Suprapubic skin (tissue), 4 donors: ENCODE measurements at regions not wholly inside any gene's neighbourhood (a gene's known extent, or its start where the extent isn't known, plus 50 kb on each side); places are given as distances from the start of the nearest gene placed in this dataset.

Source experiments
- DNase-seq, 2 donors: peaks; one replicate each; pipeline ENCODE4 v3.0.0-alpha.2; 2019; ENCODE audit warnings: low spot score in 2 of 2
- H3K27ac ChIP-seq: fragments of 200-600 bp; sonication (generic); one replicate; pipeline ENCODE4 v1.5.1; 2019
- H3K27me3 ChIP-seq: fragments of 200-600 bp; sonication (generic); one replicate; pipeline ENCODE4 v1.5.1; 2019
- H3K36me3 ChIP-seq: fragments of 200-600 bp; sonication (generic); one replicate; pipeline ENCODE4 v1.5.1; 2019
- H3K4me1 ChIP-seq: fragments of 200-600 bp; sonication (generic); one replicate; pipeline ENCODE4 v1.5.1; 2019
- H3K4me3 ChIP-seq: fragments of 200-600 bp; sonication (generic); one replicate; pipeline ENCODE4 v1.5.1; 2019; ENCODE audit warnings: mild to moderate bottlenecking
- H3K9me3 ChIP-seq: fragments of 200-600 bp; sonication (generic); one replicate; pipeline ENCODE4 v1.5.1; 2019
- CTCF ChIP-seq, 2 donors: fragments of 200-600 bp in 1 of 2; fragments of 450-650 bp in 1 of 2; sonication (generic) in 1 of 2; IDR thresholded peaks; one replicate each; pipeline ENCODE4 v1.5.1; 2016 to 2019; ENCODE audit warnings: antibody characterized with exemption in 2 of 2, mild to moderate bottlenecking in 1 of 2, moderate library complexity in 1 of 2
- EP300 ChIP-seq: sonication (generic); formaldehyde crosslinking; IDR thresholded peaks from one replicate; pipeline ENCODE4 v1.6.1; 2017; ENCODE audit warnings: antibody characterized with exemption
- POLR2A ChIP-seq, 2 donors: fragments of 450-650 bp; IDR thresholded peaks; one replicate each; pipeline ENCODE4 v1.6.1; 2017; ENCODE audit warnings: antibody characterized with exemption in 2 of 2, mild to moderate bottlenecking in 2 of 2, moderate library complexity in 2 of 2
- POLR2AphosphoS5 ChIP-seq, 3 donors: sonication (generic); formaldehyde crosslinking; IDR thresholded peaks; one replicate each; pipeline ENCODE4 v1.6.1; 2017; ENCODE audit warnings: antibody characterized with exemption in 3 of 3
- WGBS: methylation state at CpG from one replicate; pipeline ENCODE4 v1.1.5; 2018; 5-methylcytosine and 5-hydroxymethylcytosine counted together

DNA sequence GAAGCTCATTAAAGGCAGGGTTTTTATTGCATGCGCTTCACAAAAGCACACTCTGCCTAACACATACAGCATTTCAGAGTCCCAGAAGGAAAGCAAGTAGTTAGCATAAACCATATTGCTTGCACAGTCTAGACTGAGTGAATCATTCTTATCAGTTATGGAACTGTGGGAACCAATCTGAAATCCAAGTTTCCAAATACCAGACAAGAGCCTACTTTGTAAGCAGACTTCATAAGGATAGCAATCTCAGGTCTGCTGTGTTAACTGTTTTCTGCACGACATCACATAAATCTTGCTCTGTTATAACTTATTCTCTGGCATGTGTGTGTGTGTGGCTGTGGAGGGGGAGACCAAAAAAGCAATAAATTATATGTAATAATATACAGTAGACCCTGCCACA is 608.1 kb upstream of the REG3G start:
- no peaks in the 10 kb centered on the region for H3K36me3 ChIP-seq
- 27% methylated on average over 2 of the region's 2 CpGs for WGBS
- no peaks in the 10 kb centered on the region for H3K4me1 ChIP-seq
- H3K4me3 ChIP-seq, result no peak overlapping the region
- DNase-seq, result no peak
- no peaks in the 10 kb centered on the region for H3K27me3 ChIP-seq
- H3K9me3 ChIP-seq, result peaks cover 4% of the 10 kb centered on the region
- no peak overlapping the region for H3K27ac ChIP-seq
- TF ChIP-seq CTCF (IDR thresholded peaks at IDR 0.05) (no peak), POLR2A (IDR thresholded peaks at IDR 0.05) (no peak), EP300 (no peak), POLR2AphosphoS5 (IDR thresholded peaks at IDR 0.05) (no peak)

GRCh38 chr2:78418021-78418420 is 607.5 kb upstream of the REG3G start:
- Histone ChIP-seq H3K27me3 (no peaks in the 10 kb centered on the region), H3K36me3 (no peaks in the 10 kb centered on the region), H3K27ac (no peak overlapping the region), H3K4me1 (no peaks in the 10 kb centered on the region), H3K9me3 (peaks cover 4% of the 10 kb centered on the region), H3K4me3 (no peak overlapping the region)
- no peak for DNase-seq
- 19% methylated on average over 2 of the region's 2 CpGs for WGBS
- no peak for TF ChIP-seq POLR2AphosphoS5 (IDR thresholded peaks at IDR 0.05)
- TF ChIP-seq CTCF (IDR thresholded peaks at IDR 0.05), result no peak
- no peak for TF ChIP-seq POLR2A (IDR thresholded peaks at IDR 0.05)
- TF ChIP-seq EP300, result no peak

DNA sequence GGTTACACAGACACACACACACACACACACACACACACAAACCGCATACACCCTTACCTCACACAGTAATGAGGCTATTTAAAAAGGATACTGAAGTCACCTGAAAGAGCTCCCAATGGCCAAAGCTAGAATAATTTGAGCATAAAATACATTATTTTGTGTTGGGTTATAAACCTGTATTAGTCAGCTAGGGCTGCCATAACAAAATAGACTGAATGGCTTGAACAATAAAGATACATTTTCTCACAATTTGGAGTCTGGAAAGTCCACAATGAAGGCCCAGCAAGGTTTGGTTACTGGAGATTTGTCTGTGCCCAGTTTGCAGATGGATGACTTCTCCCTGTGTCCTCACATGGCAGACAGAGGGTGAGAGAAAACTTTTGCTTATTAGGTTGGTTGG is 605.4 kb upstream of the REG3G start:
- no peak overlapping the region for H3K27ac ChIP-seq
- no peaks in the 10 kb centered on the region for H3K4me1 ChIP-seq
- H3K36me3 ChIP-seq, result no peaks in the 10 kb centered on the region
- peaks cover 4% of the 10 kb centered on the region for H3K9me3 ChIP-seq
- TF ChIP-seq EP300 (no peak), POLR2A (IDR thresholded peaks at IDR 0.05) (no peak), POLR2AphosphoS5 (IDR thresholded peaks at IDR 0.05) (no peak), CTCF (IDR thresholded peaks at IDR 0.05) (no peak)
- no peaks in the 10 kb centered on the region for H3K27me3 ChIP-seq
- 100% methylated on average over 1 of the region's 1 CpG for WGBS
- no peak overlapping the region for H3K4me3 ChIP-seq
- DNase-seq, result no peak

DNA sequence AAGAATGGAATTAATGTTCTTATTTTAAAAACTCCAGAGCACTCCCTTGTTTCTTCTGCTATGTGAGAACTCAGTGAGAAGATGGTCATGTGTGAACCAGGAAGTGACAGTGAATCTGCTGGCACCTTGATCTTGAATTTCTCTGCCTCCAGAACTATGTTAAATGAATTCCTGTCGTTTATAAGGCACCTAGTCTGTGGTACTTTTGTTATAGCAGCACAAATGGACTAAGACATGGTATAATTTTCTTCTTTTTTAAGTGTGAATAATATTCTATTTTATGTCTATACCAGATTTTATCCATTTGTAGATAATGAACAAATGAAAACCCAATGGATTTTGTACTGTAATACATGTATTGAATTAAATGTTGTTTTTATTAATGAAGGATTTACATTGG is 601.9 kb upstream of the REG3G start:
- H3K27me3 ChIP-seq, result no peaks in the 10 kb centered on the region
- H3K4me3 ChIP-seq, result no peak overlapping the region
- H3K36me3 ChIP-seq, result no peaks in the 10 kb centered on the region
- no peak for TF ChIP-seq POLR2A (IDR thresholded peaks at IDR 0.05)
- no peak for TF ChIP-seq POLR2AphosphoS5 (IDR thresholded peaks at IDR 0.05)
- TF ChIP-seq EP300, result no peak
- no peak for TF ChIP-seq CTCF (IDR thresholded peaks at IDR 0.05)
- peaks cover 4% of the 10 kb centered on the region for H3K9me3 ChIP-seq
- H3K27ac ChIP-seq, result no peak overlapping the region
- no peak for DNase-seq
- H3K4me1 ChIP-seq, result no peaks in the 10 kb centered on the region
- WGBS, result 66% methylated on average over 1 of the region's 1 CpG

- Histone ChIP-seq H3K4me1 (no peaks in the 10 kb centered on the region), H3K9me3 (no peaks in the 10 kb centered on the region), H3K36me3 (no peaks in the 10 kb centered on the region), H3K27ac (no peak overlapping the region), H3K4me3 (no peak overlapping the region), H3K27me3 (no peaks in the 10 kb centered on the region)
- WGBS, result 64% methylated on average over 6 of the region's 6 CpGs
- no peak for DNase-seq
- TF ChIP-seq EP300 (no peak), POLR2AphosphoS5 (IDR thresholded peaks at IDR 0.05) (no peak)
These were observed 598.3 kb upstream of the REG3G start for GRCh38 chr2:78427170-78427569.

DNA sequence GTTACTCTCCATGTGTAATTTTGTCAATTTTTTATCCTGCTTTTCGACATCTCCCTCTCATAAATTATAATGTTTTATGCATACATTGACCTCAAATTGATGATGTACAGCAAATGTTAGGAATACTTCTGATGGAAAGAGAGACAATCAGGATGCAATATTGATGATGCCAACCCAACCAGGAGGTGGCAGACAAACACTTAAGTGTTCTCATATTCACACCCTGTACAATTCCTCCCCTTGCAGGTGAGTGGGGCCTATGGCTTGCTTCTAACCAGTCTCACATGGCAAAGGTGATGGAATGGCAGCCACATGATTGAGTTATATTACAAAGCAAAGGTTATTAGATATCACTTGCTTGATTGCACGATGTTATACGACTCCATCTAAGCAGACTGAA is 594.3 kb upstream of the REG3G start:
- no peaks in the 10 kb centered on the region for H3K4me1 ChIP-seq
- no peak overlapping the region for H3K4me3 ChIP-seq
- H3K27me3 ChIP-seq, result no peaks in the 10 kb centered on the region
- H3K9me3 ChIP-seq, result no peaks in the 10 kb centered on the region
- no peak overlapping the region for H3K27ac ChIP-seq
- TF ChIP-seq POLR2A (IDR thresholded peaks at IDR 0.05) (no peak), POLR2AphosphoS5 (IDR thresholded peaks at IDR 0.05) (no peak), EP300 (no peak), CTCF (IDR thresholded peaks at IDR 0.05) (no peak)
- no peak for DNase-seq
- 74% methylated on average over 3 of the region's 3 CpGs for WGBS
- no peaks in the 10 kb centered on the region for H3K36me3 ChIP-seq
